Nucleus accumbens (tissue), 56 donors: ENCODE measurements at regions not wholly inside any gene's neighbourhood (a gene's known extent, or its start where the extent isn't known, plus 50 kb on each side); places are given as distances from the start of the nearest gene placed in this dataset.

Experiments
- DNase-seq, 56 donors: peaks; one replicate each; lab custom pipeline; 2025; lab: John Stamatoyannopoulos, UW

DNA sequence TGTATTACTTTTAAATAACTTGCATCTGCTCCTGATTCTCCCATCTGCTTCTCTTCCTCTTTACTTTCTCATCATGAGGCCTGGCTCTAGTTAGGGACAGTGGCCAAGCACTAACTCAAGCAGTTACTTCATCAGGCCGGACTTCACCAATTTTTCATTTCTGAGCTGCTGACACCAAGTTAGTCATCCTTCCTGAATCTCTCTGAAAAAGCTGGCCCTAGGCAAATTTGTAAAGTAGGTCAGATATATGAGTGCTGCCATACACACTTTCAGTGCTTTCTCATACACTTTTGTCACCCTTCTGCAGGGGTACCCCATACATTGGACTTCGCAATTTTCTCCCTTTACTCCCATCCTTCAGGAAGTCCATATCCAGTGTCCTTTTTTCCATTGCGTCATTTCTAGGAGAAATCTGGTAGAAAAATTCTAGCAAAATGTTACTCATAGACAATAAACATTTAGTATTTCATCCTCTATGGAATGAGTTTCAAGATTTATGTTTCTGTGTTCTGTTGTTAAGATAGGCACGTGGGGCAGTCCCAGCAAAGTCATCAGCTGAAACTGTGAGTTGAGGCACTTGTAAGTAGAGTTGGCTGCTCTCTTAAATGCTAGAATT lies 276.8 kb upstream of the TMPO start:
- DNase-seq = no peak

GRCh38 chr12:98243190-98243589 lies 272.2 kb upstream of the TMPO start:
- DNase-seq = no peak

DNA sequence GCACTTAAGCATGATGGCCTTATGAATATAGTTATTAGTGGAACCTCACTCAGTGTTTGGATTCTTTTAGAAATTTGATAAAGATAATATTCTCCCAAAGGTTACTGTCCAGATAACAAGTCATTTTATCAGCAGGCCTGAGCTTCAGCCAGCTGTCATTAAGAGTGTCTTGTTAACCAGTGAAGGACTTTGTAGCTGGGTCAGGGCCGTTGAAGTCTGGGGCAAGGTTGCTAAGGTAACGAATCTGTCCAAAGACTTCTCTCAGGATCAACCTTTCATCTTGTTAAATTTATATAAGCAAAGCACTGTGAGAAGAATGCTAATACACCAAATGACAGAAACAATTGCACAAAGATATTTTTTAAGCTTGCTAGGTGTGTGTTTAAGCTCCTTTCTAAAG lies 271.3 kb upstream of the TMPO start:
- DNase-seq = no peak

GRCh38 chr12:98253207-98254037 lies 262.0 kb upstream of the TMPO start:
- DNase-seq = no peak

- no peak for DNase-seq
Observed at GRCh38 chr12:98256830-98257229, 258.6 kb upstream of the TMPO start.

- no peak for DNase-seq
Observed at GRCh38 chr12:98259693-98260092, 255.7 kb upstream of the TMPO start.

GRCh38 chr12:98260276-98260675 lies 255.1 kb upstream of the TMPO start:
- no peak for DNase-seq

GRCh38 chr12:98262902-98263301 lies 252.5 kb upstream of the TMPO start:
- no peak for DNase-seq

DNA sequence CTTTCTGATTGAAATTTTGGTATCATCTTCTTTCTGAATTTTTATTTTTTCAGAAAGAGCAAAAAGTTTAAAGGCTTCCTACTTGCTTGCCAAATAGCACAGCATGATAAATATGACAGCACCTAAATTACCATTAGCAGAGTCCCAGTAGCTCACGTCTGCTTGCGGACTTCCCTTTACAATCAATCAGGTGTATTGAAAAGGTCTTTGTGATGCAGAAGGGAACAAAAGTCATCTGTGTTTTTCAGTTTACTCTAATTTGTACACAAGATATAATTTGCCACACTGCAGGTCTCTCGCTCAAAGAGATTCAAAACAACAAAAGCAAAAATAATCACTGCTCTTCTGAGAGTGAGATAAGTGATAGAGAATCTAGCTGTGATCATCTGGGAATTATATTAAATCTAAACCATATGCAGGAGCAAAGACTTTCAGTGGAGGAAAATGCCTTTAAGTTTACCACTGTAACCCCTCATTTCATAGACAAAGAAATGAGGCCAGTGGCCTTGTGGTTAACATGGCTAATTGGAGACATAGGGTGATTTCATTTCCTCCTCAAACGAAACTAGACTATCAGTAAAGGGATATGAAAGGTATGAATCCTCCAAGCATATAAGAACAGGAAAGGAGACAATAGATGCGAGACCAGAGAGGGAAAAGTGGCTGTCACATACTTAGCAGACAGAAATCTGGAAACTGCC lies 240.8 kb upstream of the TMPO start:
- no peak for DNase-seq

- DNase-seq = no peak
Observed at GRCh38 chr12:98275131-98275475, 240.3 kb upstream of the TMPO start.

GRCh38 chr12:98280152-98280551 lies 235.2 kb upstream of the TMPO start:
- no peak for DNase-seq

DNA sequence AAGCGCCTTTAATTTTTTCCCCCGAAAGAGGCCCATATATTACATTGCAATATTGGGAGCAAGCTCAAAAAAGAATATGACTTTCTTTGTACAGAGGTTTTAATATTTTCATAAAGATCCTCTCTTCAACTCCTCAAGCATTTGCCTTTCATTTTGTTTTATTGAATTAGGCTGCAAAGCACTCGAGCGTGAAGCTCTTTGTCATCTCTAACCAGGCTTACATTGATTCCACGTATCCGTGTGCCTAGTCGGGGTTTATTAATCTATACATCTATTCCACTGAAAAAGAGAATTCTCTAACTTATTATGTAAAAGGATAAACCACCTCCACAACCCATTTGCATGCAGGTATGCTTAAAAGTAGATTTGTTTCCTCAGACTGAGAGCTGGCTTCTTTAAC lies 234.8 kb upstream of the TMPO start:
- no peak for DNase-seq

GRCh38 chr12:98291828-98292227 lies 223.6 kb upstream of the TMPO start:
- no peak for DNase-seq

GRCh38 chr12:98294051-98294805 lies 221.2 kb upstream of the TMPO start:
- no peak for DNase-seq

DNA sequence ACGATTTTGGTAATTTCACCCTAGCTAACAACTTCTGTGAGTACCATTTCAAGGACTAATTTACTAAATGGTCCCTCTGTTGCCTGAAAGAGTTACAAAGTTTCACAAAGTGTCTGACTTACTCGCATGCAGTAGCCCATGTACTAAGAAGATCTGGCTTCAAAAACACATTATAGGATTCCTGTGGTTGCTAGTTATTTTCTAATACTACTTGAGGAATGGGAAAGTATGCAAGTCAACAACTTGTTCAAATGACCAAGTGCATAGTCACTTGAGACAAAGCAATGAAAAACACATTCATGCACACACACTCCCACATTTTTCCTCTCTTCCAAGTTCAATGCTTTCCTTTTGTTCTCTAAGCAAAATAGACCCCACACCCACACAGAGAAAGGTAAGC lies 219.7 kb upstream of the TMPO start:
- DNase-seq = no peak

- DNase-seq = no peak
Observed at GRCh38 chr12:98296462-98297079, 218.8 kb upstream of the TMPO start.

DNA sequence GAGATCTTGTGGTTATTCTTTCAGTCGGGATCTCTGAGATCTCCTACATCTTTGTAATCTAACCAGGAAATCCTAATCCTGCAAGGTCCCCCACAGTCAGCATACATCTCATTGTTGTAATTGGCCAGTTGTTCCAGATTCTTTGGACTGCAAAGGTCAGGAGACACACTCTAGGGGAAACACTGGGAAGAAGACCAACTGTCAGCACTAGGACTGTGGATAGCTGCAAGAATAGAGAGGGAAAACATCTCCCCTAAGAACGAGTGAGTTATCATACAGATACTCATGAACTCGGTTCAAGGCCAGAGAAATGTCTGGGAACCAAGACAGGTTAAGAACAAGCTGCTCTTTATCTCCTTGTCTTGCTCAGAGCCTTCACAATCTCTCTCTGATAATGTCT lies 217.9 kb upstream of the TMPO start:
- DNase-seq = no peak

DNA sequence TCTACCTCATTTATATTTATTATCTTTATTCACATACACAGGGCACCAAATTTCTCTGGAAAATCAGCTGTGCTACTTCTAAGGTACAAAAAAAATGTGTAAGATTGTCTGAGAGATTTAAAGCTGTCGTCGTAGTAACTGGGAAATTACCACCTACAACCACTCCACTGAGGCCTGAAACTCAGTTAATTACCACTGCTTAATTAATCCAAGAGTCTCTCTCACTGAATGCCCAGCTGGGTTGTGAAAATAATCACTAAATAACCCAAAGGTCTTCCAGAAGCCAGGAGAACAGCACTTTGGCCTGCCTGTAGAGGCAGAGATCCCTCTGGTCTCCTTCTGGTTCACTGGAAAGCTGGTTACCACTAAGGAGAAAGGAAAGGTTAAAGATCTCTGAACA lies 207.2 kb upstream of the TMPO start:
- DNase-seq = no peak

DNA sequence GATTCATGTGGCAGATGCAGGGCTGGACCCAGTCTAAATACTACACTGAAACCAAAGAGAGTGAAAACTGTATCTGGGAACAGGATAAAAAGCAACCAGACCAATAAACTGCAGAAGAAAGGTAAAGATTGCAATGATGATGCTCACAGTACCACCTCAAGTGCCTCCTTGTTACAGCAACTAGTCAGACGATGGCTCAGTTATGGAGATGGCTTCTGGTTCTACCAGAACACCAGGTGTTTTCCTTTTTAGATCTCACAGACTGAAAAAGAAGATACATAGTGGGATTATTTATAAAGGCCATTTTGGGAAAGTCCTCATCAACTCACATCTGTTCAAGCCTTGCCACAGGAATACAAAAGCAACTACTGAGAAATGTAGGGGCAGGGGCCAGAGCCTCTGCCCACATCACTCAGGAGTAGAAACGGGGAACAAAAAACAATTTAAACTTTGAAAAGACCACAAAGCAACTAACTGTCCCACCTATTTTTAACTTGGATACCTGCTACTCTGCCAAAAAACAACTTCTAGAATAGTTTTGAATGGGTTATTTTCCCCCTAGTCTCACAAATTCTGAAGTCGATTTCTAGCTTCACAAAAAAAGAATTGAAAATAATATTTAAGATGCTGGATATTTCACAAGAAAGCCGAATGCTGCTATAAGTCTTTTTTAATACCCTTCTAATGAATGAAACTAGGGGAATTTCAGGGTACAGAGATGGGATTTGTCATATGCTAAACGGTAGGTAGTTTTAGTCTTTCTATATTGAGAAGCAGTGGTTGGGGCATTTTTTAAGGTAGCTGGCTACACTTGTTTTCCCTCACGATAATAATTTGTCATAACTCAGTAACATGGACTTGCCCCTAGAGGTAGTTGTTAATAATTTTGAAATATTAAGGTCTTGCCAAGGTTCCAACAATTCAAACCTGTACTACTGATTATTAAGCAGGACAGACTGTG lies 197.2 kb upstream of the TMPO start:
- DNase-seq = no peak
